GM23338 (cell line): ENCODE measurements at regions not wholly inside any gene's neighbourhood (a gene's known extent, or its start where the extent isn't known, plus 50 kb on each side); places are given as distances from the start of the nearest gene placed in this dataset.

Source experiments
- CREB1 ChIP-seq: fragments of 250-450 bp; sonication (Bioruptor Pico); IDR thresholded peaks from 2 replicates; pipeline ENCODE4 v1.5.0; 2020; ENCODE audit warnings: low read depth, mild to moderate bottlenecking, moderate library complexity
- CTCF ChIP-seq, 2 experiments: fragments of 200-600 bp in 1 of 2; sonication (generic) in 1 of 2; conservative IDR thresholded peaks; 2 replicates each; pipeline versions ENCODE4 v1.5.1 to v1.6.1; 2016 to 2017; ENCODE audit warnings: antibody characterized with exemption in 2 of 2, low read depth in 2 of 2, mild to moderate bottlenecking in 2 of 2, moderate library complexity in 1 of 2
- POLR2AphosphoS5 ChIP-seq: IDR thresholded peaks from 2 replicates; pipeline ENCODE4 v1.6.1; 2016; ENCODE audit warnings: antibody characterized with exemption, low read depth

GRCh38 chr5:61245936-61246335, 83.7 kb upstream of the SMIM15 start:
- TF ChIP-seq POLR2AphosphoS5 (no peak), CTCF (conservative IDR thresholded peaks at IDR 0.05; ENCODE audit: low read depth in 2 of 2) (no peak), CREB1 (CRISPR knock-in tag) (no peak)
